T-helper 17 cell (primary cell): ENCODE measurements at regions not wholly inside any gene's neighbourhood (a gene's known extent, or its start where the extent isn't known, plus 50 kb on each side); places are given as distances from the start of the nearest gene placed in this dataset.

Experiments used
- ATAC-seq: fragments of 150-1000 bp; cut with Tn5 transposase; 2 replicates; pipeline ENCODE4 v1.10.0; 2021; ENCODE audit warnings: mild to moderate bottlenecking, moderate library complexity
- DNase-seq, 3 donors: peaks; one replicate each; pipeline versions ENCODE4 v3.0.0 to v3.0.0-alpha.2; 2020 to 2021
- H3K9me3 ChIP-seq: one replicate; pipeline ENCODE4 v1.7.0; 2013; ENCODE audit warnings: low read length, mild to moderate bottlenecking; ENCODE audit not compliant: control insufficient read depth, poor library complexity, severe bottlenecking
- H3K27ac Mint-ChIP-seq: one replicate; pipeline ENCODE4 v1.8.0; 2022; ENCODE audit warnings: mild to moderate bottlenecking, moderate library complexity, mixed read lengths
- H3K27me3 Mint-ChIP-seq: one replicate; pipeline ENCODE4 v1.8.0; 2022; ENCODE audit warnings: mixed read lengths
- H3K36me3 Mint-ChIP-seq: one replicate; pipeline ENCODE4 v1.8.0; 2022; ENCODE audit warnings: low read depth, mixed read lengths
- H3K4me1 Mint-ChIP-seq: one replicate; pipeline ENCODE4 v1.8.0; 2022; ENCODE audit warnings: mild to moderate bottlenecking, mixed read lengths
- H3K4me3 Mint-ChIP-seq: one replicate; pipeline ENCODE4 v1.8.0; 2022; ENCODE audit warnings: mild to moderate bottlenecking, moderate library complexity, mixed read lengths

DNA sequence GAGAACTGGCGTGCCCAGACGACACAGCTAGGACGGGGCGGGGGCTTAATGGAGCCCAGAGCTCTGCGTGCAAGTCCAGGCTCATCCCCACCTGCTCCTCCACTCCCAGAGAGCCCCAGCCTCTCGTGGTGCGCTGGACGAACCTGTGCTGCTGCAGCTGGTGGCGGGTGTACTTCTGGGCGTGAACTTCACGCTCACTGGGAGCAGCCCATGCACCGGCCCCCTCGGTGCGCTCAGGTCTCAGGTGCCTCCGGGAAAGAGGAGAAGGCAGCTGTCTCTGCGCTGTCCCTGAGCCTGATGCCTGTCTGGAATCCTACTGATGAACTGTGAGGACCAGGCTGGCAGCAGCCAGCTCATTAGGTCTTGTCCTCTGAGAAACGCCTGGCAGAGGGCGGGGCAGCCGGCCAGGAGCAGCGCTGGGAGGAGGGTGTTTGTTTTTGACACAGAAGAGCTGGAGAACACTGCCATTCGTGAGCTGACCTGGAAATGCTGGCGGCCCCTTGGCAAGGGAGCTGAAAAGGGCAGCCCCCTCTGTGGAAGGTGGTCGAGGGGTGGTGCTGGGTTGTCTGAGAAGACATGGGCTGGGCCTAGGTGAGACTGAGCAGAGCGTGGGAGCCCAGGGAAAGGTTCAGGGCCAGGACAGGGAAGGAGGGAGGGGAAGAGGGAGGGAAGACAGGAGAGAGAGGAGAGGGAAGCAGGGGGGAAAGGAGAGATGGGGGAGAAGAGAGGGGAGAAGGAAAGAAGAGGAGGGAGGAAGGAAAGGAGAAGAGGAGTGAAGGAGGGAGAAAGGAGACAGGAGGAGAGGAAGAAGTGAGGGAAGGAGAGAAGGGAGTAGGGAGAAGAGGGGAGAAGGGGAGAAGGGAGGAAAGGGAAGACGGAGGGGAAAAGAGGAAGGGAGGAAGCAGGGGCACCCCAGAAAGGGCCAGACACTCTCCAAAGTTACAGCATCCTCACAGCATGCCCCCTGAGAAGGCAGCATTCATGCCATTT lies 53.5 kb upstream of the TNS3 start:
- Mint-ChIP-seq H3K4me1 (peaks cover 2% of the 10 kb centered on the region), H3K4me3 (no peak overlapping the region), H3K27ac (no peak overlapping the region), H3K27me3 (no peaks in the 10 kb centered on the region), H3K36me3 (no peaks in the 10 kb centered on the region)
- DNase-seq: no peak
- H3K9me3 ChIP-seq: no peaks in the 10 kb centered on the region
- ATAC-seq: no peak

DNA sequence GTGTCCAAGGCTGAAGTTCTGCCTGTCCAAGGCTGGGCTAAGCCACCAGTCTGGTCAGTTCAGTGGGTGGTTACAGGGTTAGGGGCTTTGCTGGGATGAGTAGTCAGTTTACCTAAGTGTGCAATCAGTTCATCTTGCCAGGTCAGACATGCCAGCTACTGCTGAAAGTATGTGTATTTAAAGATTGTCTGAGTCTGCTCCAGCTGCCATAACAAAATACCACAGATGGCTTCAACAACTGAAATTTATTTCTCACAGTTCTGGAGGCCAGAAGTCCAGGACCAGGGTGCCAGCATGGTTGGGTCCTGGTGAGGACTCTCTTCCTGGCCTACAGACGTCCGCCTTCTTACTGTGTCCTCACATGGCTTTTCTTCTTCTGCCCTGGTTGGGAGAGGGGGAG lies 52.4 kb upstream of the TNS3 start:
- no peak for DNase-seq
- ATAC-seq: no peak
- H3K36me3 Mint-ChIP-seq: no peaks in the 10 kb centered on the region
- H3K4me1 Mint-ChIP-seq: peaks cover 2% of the 10 kb centered on the region
- H3K27ac Mint-ChIP-seq: no peak overlapping the region
- no peaks in the 10 kb centered on the region for H3K9me3 ChIP-seq
- no peak overlapping the region for H3K4me3 Mint-ChIP-seq
- no peaks in the 10 kb centered on the region for H3K27me3 Mint-ChIP-seq

DNA sequence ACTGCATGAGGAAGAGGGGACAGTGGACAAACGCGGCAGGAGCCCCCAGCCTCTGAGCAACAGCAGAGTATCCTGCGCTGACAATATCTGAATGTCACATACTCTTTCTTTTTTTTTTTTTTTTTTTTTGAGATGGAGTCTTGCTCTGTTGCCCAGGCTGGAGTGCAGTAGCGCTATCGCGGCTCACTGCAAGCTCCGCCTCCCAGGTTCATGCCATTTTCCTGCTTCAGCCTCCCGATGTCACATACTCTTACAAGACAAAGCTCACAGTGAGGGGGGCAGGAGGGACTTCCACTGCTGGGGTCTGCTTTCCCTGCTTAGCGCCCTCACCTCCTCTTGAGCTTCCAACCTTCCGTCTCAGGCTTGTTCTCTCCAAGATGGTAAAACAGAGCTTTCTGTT lies 51.2 kb upstream of the TNS3 start:
- Mint-ChIP-seq H3K27me3 (no peaks in the 10 kb centered on the region), H3K27ac (no peak overlapping the region), H3K36me3 (no peaks in the 10 kb centered on the region), H3K4me3 (no peak overlapping the region), H3K4me1 (peaks cover 2% of the 10 kb centered on the region)
- ATAC-seq (no peak), DNase-seq (no peak)
- H3K9me3 ChIP-seq: no peaks in the 10 kb centered on the region
